Occipital lobe (tissue), 1 donor: ENCODE measurements at regions not wholly inside any gene's neighbourhood (a gene's known extent, or its start where the extent isn't known, plus 50 kb on each side); places are given as distances from the start of the nearest gene placed in this dataset.

Source experiments
- DNase-seq: peaks from one replicate; lab custom pipeline; 2025; lab: John Stamatoyannopoulos, UW

- DNase-seq, result no peak
Observed at GRCh38 chr6:153873541-153873940, 165.5 kb upstream of the OPRM1 start.

GRCh38 chr6:153872946-153873345 is 166.1 kb upstream of the OPRM1 start:
- no peak for DNase-seq

GRCh38 chr6:153862927-153863326 is 176.1 kb upstream of the OPRM1 start:
- DNase-seq, result no peak

GRCh38 chr6:153862139-153862538 is 176.9 kb upstream of the OPRM1 start:
- DNase-seq, result no peak

GRCh38 chr6:153858529-153858928 is 180.5 kb upstream of the OPRM1 start:
- no peak for DNase-seq

GRCh38 chr6:153856929-153857376 is 182.1 kb upstream of the OPRM1 start:
- no peak for DNase-seq

- DNase-seq, result no peak
Observed at GRCh38 chr6:153852481-153852880, 186.6 kb upstream of the OPRM1 start.

GRCh38 chr6:153852034-153852433 is 187.0 kb upstream of the OPRM1 start:
- no peak for DNase-seq

GRCh38 chr6:153849072-153849779 is 189.8 kb upstream of the OPRM1 start:
- no peak for DNase-seq

GRCh38 chr6:153843420-153843819 is 195.6 kb upstream of the OPRM1 start:
- no peak for DNase-seq

- no peak for DNase-seq
Observed at GRCh38 chr6:153842491-153842890, 196.5 kb upstream of the OPRM1 start.

GRCh38 chr6:153840039-153840850 is 198.8 kb upstream of the OPRM1 start:
- no peak for DNase-seq

- no peak for DNase-seq
Observed at GRCh38 chr6:153832543-153832942, 206.5 kb upstream of the OPRM1 start.

- no peak for DNase-seq
Observed at GRCh38 chr6:153831350-153832078, 207.5 kb upstream of the OPRM1 start.

- DNase-seq, result no peak
Observed at GRCh38 chr6:153817173-153817572, 221.9 kb upstream of the OPRM1 start.

GRCh38 chr6:153816366-153816765 is 222.7 kb upstream of the OPRM1 start:
- DNase-seq, result no peak

- DNase-seq, result no peak
Observed at GRCh38 chr6:153814136-153814535, 224.9 kb upstream of the OPRM1 start.

- no peak for DNase-seq
Observed at GRCh38 chr6:153804755-153805330, 234.2 kb upstream of the OPRM1 start.

- no peak for DNase-seq
Observed at GRCh38 chr6:153801917-153802316, 237.1 kb upstream of the OPRM1 start.

- no peak for DNase-seq
Observed at GRCh38 chr6:153800580-153801188, 238.4 kb upstream of the OPRM1 start.

GRCh38 chr6:153790876-153791473 is 248.1 kb upstream of the OPRM1 start:
- no peak for DNase-seq
